Retina (tissue), 1 donor: ENCODE measurements at regions not wholly inside any gene's neighbourhood (a gene's known extent, or its start where the extent isn't known, plus 50 kb on each side); places are given as distances from the start of the nearest gene placed in this dataset.

Experiments used
- DNase-seq: peaks from one replicate; pipeline ENCODE4 v3.0.0-alpha.2; 2016

DNA sequence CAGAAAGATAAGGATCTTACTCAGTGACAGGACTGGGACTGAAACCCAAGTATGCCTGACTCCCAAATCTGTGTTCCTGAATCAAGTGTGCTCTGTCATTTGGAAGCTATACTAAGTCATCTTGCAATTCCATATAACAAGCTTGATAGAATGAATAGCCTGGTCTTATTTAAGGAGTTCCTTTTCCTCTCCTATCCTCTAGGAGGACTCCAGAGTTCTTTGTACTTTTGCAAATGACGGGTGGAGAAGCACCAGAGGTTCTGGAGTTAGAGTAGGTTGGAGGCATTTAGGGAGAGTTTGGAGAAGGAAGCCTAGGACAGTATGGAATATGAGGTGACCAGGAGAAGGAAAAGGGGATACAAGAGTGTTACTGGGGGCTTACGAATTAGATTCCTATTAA, 92.9 kb upstream of the RCN1 start:
- DNase-seq, result no peak

DNA sequence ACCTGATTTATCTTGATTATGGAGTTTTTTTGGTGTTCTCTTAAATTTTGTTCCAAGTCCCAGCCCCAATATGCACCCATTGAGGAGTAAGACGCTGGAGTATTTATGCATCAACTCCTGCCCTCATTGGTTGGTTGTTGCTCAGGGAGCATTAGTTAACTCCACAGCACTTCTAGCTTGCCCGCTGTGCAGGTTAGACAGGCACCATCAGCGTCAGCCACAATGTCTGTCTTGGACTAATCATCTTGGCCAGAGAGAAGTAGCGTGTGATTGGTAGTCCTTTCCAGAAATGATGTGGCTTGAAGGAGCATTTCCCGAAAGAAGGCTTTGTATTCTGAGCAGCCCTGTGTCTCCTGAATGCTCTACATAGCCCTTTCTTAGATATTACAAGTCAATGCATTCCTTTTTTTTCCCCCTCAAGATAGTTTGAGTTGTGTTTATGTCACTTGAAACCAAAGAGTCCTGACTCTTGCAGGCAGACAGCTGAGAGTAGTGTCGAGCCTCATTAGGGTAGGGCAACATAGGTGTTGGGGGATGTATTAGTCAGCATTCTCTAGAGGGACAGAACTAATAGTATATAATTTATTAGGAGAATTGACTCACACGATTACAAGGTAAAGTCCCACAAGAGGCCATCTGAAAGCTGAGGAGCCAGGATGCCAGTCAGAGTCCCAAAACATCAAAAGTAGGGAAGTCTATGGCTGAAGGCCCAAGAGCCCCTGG, 94.6 kb upstream of the RCN1 start:
- DNase-seq, result no peak

DNA sequence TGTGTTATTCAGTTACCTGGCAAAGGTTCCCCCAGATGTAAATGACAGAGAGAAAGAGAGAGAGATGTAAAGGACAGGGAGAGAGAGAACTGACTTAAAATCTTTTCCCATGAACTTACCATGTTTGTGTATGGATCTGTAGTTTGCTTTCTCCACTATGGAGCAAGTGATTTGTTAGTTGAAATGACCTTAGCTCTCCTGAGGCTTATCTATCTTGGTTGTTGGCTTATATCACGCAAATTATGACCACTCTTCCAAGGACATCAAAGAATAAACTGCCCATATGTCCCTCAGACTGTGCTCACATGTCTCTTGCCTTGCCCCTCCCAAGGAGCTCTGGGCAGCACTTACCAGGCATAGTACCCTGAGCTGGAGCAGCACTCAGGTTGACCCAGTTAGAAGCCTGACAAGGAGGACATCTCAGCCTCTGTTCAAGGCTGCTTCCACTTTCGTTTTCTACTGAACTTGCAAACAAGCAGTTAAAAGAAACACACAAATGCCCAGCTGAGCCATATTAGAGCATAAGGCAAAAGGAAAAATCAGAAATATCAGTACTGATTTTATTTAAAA, 95.3 kb upstream of the RCN1 start:
- DNase-seq, result peak; percentile 52

DNA sequence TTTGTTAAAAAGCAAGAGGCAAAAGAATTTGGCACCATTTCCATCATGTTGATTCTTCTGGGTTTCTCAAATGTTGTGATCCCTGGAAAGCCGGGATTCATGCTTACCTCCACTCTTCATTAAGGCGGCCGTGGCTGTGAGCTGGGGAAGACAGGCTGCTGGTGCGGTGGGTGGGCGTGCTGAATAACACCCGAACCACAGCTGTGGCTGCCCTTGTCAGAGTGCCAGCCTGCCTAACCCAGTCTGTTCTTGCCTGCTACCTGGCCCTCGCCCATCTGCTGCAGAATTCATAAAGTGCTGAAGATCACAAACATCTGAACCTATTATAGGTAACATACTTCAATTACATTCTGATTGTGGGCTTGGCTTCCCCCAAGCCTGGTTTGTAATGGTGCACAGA, 95.8 kb upstream of the RCN1 start:
- no peak for DNase-seq

DNA sequence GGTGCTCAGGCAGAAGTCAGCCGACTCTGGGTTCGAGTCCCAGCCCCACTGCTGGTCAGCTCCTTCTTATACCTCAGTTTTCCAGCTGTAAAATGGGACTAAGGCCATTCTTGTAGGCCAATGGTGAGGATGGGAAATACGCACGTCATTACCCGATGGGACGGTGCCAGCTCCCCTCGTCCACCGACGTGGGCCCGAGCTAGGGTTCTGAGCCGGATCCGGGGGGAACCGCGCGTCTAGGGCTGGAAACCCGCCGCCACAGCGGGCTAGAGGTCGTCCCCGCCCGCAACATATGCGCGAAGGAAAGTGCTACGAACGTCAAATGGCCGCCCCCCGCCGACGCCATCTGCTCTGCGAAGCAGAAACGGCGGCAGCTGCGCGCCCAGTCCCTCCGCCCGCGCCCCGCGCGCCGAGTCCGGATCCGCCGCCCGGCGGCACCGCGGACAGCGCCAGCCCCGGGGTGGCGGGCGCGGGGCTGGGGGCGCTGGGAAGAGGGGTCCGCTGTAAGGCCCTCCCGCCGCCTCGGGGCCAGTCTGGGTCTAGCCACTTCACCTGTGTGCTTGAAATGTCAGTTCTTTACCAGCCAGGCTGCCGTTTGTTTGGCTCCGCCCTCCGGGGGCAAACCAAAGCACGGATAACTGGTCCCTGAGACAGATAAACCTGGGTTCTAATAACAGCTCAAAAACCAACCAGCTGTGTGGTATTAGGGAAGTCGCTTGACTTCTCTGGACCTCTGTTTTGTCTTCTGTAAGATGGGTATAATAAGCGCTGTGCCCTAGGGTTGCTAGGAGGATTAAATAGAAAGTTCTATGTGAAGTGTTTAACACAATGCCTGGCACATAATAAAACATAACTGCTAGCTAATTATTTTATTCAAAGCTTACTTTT, 103.5 kb upstream of the RCN1 start:
- DNase-seq, result peak; percentile 71

DNA sequence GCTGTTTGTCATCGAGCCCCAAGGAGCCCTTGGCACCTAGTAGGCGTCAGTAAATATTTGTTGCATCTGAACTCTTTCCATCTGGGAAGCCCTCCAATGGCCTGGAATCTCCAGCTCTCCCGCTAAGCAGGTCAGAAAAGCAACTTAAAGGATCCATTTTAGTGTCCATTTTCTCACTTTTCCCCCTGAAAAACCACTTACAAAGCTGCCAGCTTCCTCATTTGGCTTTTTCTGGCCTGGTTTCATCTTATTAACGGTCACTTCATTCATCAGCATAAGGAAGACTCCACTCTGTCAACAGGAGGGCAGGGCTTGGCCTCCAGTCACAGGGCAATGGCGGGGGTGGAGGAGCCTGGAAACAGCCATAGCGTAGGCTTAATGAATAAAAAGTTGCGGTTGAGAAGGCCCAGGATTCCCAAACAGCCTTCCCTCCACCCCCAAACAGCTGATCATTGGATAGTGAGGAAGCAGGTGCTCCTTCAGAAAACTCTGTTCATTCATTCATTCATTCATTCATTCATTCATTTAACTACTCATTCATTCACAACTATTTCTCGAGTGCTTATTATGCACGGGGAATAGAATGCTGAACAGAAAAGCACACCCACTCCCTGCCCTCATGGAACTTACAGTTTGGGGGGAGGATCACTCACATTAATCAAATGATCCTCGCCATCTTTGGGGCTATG, 104.5 kb upstream of the RCN1 start:
- DNase-seq, result no peak

DNA sequence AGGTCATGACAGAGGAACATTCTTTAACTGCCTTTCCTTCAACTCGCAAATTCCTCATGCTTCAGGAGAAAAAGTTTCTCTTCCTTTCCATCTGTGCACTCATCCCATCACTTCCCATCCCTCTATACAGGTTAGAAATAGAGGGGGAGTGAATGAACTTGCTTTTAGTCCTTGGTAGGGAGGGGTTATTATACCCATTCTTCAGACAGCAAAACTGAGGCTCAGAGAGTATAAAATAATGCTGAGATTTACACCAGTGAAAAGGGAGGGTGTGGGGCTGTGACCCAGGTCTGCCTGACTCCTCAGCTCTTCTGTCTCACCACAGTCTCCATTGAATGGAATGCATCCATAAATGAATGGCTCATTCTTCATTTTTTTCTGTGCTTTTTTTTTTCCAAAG, 109.4 kb upstream of the RCN1 start:
- no peak for DNase-seq

DNA sequence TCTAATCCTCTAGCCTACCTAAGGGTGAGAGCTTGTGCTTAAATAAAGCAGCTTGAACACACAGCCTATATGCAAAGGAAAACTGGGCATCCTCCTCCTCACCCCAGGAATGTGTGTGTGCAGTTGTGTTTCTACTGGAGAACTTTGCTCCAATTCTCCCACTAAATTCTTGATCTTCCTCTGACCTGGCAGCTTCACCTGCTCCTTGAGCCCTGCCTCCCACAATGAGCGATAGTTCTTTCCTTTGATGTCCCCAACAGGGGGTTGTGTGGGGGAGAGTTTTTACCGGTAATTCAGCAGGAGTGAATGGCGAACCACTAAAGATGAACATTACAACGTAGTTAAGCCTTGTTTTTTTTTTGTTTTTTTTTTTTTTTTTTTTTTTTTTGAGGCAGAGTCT, 113.5 kb upstream of the RCN1 start:
- DNase-seq, result no peak

DNA sequence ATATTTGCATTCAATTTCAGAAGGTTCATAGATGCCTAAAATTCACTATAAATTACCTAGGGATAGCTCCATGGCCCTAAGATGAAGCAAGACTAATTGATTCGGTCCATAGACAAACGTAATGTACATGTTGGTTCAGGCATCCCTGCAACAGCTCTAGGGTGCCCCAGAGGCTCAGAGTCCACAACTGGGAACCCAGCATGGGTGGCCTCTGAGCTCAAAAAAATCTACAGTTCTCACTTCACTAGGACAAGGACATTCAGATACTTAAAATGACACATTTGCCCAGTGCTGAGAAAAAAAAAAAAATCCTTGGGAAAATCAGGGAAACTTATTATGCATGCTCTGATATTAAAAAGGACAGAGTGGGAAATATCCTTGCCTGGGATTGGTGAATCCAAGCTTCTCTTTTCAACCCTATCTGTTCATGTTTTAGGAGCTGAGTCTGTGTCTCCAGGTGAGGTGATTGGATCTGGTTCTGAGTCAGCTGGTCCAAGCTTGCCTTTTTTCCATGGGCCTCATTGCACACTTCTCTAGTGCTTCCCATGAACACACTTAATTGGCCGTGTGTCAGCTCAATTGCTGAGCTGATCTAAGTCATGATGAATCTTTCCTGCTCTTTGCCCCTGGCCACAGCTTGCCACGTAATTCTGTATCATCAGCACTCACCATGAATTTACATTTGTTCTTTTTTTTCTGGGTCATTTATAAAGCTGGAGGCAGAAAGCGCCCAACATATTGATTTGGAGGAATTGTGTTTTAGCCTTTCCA, 116.3 kb upstream of the RCN1 start:
- peak; percentile 34 for DNase-seq

DNA sequence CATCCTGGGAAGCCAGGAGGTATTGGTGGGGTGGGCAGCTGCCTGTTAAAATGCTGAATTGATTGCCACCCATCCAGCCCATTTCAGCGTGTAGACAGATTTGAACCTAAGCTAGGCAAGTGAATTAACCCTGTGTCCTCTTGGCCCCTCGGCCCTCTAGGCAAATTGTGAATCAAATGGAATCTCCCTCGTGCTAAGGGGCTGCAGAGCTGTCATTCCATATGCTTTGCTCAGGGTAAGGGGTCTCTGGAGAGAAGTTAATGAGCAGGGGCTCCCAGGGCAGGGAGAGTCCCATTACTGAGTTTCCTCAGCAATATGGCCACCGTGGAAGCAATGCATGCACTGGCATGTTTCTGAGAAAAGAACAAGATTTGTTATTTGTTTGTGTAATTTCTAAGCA, 117.7 kb upstream of the RCN1 start:
- peak; percentile 41 for DNase-seq

DNA sequence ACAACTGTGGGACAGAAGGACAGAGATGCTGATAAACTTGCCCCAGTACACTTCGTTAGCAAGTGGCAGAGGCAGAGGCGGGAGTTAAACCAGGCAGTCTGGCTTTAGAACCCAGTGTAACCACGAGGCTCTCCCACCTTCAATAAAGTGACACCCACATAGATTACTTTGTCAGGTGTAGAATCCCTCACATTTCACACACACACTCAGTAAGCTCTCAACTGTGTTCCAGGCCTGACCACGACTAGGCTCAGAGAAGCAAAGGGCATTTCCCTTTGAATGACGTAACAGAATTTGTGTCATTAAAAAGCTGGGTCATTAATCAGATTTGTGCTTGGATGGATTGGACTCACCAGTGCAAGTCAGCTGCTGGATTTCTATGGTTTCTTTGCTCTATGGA, 118.3 kb upstream of the RCN1 start:
- no peak for DNase-seq

DNA sequence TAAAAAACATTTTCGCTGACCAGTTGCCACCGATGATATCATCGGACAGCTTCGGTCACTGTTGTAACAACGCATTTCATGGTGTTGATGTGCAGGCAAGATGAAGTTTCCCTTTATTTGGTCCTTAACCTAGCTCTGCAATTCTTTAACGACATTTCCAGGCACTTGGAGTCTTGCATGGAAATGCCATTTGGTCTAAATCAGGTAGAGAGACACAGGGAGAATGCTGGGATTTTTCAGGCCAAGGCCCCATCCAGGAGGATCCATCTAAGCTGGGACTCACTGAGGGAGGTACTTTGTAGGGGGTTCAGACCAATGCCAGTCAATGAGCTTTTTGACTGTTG, 121.5 kb upstream of the RCN1 start:
- DNase-seq, result no peak

DNA sequence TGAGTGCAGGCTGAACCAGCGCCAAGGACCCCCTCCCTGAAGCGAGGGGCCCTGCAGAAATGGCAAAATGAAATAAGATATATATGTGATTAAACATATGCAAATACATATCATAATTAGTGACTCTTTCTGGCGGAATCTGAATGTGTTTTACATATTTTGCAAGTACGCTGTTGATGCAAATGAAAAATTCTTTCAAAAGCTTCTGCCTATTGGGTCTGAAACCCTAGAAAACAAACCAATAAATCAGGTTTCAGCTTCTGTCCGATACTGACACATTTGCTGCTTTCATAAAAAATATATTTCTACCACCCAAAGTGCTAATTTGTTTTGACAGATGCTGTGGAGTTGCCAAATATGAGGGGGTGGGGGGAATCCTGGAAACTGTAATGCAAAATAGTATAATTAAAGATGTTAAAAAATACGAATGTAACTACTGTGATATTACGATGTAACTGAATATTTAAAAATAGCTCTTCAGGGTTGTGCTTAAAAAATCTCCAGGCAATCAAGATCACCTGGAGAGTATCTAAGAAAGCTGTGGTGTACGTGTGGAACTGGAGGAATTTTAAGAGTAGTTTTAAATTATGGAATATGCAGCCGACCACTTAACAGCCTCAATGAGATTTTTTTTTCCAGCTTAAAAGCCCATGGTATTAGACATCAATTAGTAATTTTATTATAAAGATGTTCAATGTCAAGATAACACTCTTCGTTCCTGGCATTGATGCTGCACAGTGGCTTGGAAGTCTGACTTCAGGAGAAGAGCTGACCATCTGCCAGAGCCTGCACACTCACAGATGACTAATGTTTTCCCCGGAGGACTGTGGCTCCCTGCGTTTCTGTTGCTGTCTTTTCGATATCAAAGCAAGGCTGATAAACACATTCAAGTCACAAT, 122.2 kb upstream of the RCN1 start:
- DNase-seq, result peak; percentile 58

DNA sequence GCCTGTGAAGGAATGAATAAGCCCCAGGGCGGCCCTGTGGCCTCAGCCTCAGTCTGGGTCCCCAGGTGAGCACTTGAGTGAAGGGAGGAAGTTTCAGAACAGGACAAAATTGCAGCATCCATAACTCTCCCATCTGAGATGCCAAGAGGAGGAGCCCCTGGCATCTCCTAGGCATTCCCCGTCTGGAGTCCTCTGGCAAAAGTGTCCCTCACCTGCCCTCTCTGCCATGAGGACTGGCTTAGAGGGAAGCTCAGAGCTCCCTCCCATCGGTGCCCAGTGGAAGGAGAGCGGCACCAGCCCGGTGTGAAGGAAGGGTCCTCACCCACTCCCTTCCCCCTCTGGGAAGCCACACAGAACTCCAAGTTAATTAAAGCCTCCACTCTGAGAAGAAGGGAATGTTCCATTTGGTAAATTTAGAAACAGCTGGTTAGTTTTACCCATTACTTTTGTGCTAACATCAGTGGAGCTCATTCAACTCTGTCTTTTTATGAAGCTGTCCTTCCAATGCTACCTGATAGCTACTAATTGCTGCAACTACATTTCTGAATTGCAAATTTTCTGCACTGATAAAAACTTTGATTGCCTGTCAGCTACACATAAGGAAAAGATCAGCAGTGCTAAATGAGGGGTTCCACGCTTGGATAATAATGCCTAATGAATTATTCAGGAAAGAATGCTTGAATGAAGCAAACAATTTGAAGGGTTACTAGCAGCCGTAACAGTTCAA, 123.3 kb upstream of the RCN1 start:
- peak; percentile 58 for DNase-seq

DNA sequence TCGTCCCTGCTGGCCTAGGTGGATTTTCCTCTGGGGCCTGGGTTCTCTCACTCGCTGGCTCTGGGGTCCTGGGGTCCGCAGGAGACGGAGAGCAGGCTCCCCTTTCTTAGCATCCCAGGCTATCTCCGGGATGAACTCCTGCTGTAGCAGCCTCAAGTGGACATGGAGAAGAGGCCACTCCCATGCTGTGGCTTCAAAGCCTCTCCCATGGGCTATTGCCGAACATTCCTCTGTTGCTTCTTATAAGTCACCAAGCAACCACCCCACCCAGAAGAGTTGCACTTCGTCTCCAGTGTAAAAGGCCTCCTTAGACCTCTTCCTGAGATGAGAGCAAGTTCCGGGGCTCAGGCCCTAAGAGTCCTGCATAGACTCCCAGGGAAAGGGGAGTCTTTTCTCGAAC, 124.0 kb upstream of the RCN1 start:
- no peak for DNase-seq

DNA sequence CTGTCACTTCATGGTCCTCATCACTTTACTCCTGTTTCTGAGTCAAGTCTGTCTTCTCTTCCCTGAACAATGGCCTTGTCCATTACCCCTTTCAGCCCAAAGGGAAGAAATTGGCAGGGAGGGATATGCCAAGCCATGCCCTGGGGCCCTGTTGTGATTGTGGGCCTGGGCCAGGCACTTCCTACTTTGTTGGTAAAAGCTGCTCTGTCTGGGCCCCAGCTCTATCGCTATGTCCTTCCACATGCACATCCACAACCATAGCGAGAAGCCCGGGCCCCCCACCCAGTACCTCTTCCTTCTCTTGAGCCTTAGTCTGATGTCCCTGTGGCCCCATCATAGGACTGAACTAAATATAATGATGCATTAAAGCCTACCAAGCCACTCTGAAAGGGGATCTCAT, 126.7 kb upstream of the RCN1 start:
- no peak for DNase-seq

DNA sequence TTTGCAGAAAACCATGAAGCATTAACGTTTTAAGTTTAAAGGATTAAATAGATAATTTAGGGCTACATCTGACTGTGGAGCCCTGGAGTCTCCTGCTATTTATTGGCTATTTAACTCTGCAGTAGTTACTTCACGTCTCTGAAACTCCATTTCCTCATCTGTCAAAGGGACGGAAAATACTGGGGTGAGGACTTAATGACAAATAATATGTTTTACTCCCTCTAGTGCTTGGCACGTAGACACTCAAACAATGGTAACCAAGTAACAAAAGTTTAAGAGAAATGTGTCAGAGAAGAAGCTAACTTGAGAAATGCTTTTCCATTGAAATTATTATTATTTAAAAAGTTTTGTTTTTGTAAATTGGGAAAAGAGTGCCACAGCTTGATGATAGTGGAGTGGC, 130.7 kb upstream of the RCN1 start:
- no peak for DNase-seq

DNA sequence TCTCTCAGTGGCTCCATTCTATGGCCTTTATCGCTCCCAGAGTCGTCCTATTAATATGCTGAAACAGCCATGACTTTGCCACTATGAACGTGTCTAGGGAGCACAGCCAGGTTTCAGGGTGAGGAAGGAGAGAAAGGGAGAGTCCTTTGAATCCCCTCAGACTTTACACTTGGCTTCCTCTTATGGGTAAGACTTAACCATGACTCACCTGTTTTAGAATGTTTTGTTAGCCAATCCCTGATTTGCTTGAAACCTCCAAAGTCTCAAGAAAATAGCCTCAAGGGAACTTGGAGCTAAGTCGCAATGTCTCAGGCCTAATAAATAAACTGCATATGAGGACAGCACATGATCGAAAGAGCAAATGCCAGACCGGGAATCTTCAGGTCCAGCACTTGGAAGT, 131.2 kb upstream of the RCN1 start:
- DNase-seq, result no peak

DNA sequence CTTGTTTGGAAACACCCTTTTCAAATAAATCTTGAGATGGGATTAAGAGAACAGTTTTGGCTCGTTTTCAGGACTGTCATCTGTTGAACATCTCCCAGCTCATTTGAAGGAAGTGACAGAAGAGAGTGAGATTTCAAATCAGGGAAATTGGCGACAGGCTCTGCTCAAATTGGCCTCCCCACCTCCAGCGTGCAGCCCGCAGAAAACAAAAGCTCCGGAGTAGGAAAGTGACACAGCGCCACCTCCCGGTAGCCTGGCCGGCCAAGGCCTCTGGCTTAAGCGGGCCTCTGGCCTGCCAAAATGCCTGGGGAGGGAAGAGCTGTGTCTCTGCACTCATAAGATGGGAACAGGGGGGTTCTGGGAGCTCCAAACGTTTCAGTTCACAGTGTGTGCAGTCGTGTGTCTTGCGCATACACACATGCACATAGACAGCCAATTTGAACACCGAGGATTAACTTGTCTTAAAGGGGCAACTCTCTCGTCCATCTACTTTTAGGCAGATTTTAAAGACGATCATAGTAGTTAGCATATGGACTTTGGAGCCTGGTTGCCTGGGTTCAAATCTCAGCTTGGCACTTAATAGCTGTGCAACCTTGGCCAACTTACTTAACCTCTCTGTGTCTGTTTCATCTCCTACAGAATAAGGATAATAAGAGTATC, 132.7 kb upstream of the RCN1 start:
- peak; percentile 89 for DNase-seq

DNA sequence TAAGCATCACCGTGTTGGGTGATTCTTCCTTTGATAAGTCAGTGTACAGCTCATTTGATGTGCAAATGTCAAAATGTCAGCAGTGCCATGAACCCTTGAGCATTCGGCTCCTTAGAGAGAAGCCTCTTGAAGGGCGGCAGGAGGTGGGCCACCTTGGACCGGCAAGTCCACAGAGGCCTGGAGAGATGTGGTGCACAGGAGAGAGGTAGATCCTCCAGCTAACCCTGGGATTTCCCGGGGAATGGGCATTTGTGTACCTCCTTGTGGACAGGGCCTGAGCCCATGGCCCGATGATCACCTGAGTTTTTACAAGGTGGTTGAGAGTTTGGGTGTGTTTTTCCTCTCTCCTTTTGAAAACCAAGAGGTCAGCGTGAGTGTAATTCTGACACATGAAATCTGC, 133.2 kb upstream of the RCN1 start:
- no peak for DNase-seq
